H9 (cell line): ENCODE measurements at regions not wholly inside any gene's neighbourhood (a gene's known extent, or its start where the extent isn't known, plus 50 kb on each side); places are given as distances from the start of the nearest gene placed in this dataset.
"Not testable (repeated sequence)": the region's sequence is repeated elsewhere in the genome, so short reads cannot be mapped to it uniquely, and the experiment has no call there.

Source experiments
- DNase-seq: peaks from one replicate; pipeline ENCODE4 v3.0.0-alpha.2; 2017
- H2AFZ ChIP-seq: one replicate; pipeline ENCODE4 v1.6.1; 2013; ENCODE audit warnings: mild to moderate bottlenecking, low read length, control low read depth, moderate library complexity
- H2AK5ac ChIP-seq: 2 replicates; pipeline ENCODE4 v1.6.1; 2013; ENCODE audit warnings: low read length, control low read depth, mixed read lengths; ENCODE audit not compliant: insufficient read length
- H2BK120ac ChIP-seq: one replicate; pipeline ENCODE4 v1.6.1; 2013; ENCODE audit warnings: low read depth, mild to moderate bottlenecking, low read length, control low read depth, inconsistent platforms; ENCODE audit not compliant: poor library complexity, severe bottlenecking
- H2BK12ac ChIP-seq: 2 replicates; pipeline ENCODE4 v1.6.1; 2013; ENCODE audit warnings: low read length, control low read depth, mixed read lengths, low read depth; ENCODE audit not compliant: insufficient read length
- H2BK15ac ChIP-seq: 2 replicates; pipeline ENCODE4 v1.6.1; 2013; ENCODE audit warnings: low read depth, low read length, control low read depth
- H2BK20ac ChIP-seq: one replicate; pipeline ENCODE4 v1.6.1; 2013; ENCODE audit warnings: low read depth, mild to moderate bottlenecking, low read length, control low read depth, inconsistent platforms; ENCODE audit not compliant: poor library complexity, severe bottlenecking
- H2BK5ac ChIP-seq: 2 replicates; pipeline ENCODE4 v1.6.1; 2013; ENCODE audit warnings: low read length, control low read depth, mixed read lengths; ENCODE audit not compliant: insufficient read length
- H3K14ac ChIP-seq: 2 replicates; pipeline ENCODE4 v1.6.1; 2013; ENCODE audit warnings: low read length, control low read depth; ENCODE audit not compliant: insufficient read depth
- H3K18ac ChIP-seq: 2 replicates; pipeline ENCODE4 v1.6.1; 2013; ENCODE audit warnings: low read depth, mild to moderate bottlenecking, mixed read lengths, low read length, control low read depth; ENCODE audit not compliant: insufficient read length
- H3K23ac ChIP-seq: 2 replicates; pipeline ENCODE4 v1.6.1; 2013; ENCODE audit warnings: low read length, control low read depth, mixed read lengths, low read depth; ENCODE audit not compliant: insufficient read length
- H3K23me2 ChIP-seq: 2 replicates; pipeline ENCODE4 v1.6.1; 2013; ENCODE audit warnings: low read depth, mild to moderate bottlenecking, mixed read lengths, low read length, control low read depth; ENCODE audit not compliant: insufficient read length, poor library complexity, severe bottlenecking
- H3K27ac ChIP-seq: 2 replicates; pipeline ENCODE4 v1.5.1; 2013; ENCODE audit warnings: low read length, control low read depth, mixed read lengths, low read depth; ENCODE audit not compliant: insufficient read length
- H3K27me3 ChIP-seq: 2 replicates; pipeline ENCODE4 v1.6.1; 2013; ENCODE audit warnings: low read length, control low read depth, inconsistent platforms; ENCODE audit not compliant: insufficient read depth
- H3K4ac ChIP-seq: 2 replicates; pipeline ENCODE4 v1.6.1; 2013; ENCODE audit warnings: low read depth, mild to moderate bottlenecking, control low read depth, inconsistent platforms, low read length, moderate library complexity
- H3K4me1 ChIP-seq: 2 replicates; pipeline ENCODE4 v1.6.1; 2013; ENCODE audit warnings: low read length, control low read depth, inconsistent platforms; ENCODE audit not compliant: insufficient read depth
- H3K4me2 ChIP-seq: 2 replicates; pipeline ENCODE4 v1.6.1; 2013; ENCODE audit warnings: low read length, control low read depth, mixed read lengths; ENCODE audit not compliant: insufficient read length, insufficient read depth
- H3K56ac ChIP-seq: 2 replicates; pipeline ENCODE4 v1.6.1; 2013; ENCODE audit warnings: low read depth, mild to moderate bottlenecking, mixed read lengths, low read length, control low read depth; ENCODE audit not compliant: insufficient read length
- H3K79me1 ChIP-seq: 2 replicates; pipeline ENCODE4 v1.6.1; 2013; ENCODE audit warnings: low read depth, mild to moderate bottlenecking, moderate library complexity, low read length, control low read depth, inconsistent platforms; ENCODE audit not compliant: insufficient read depth, poor library complexity, severe bottlenecking
- H3K79me2 ChIP-seq: 2 replicates; pipeline ENCODE4 v1.6.1; 2013; ENCODE audit warnings: low read length, control low read depth, inconsistent platforms; ENCODE audit not compliant: insufficient read depth
- H3K9ac ChIP-seq: 2 replicates; pipeline ENCODE4 v1.6.1; 2013; ENCODE audit warnings: low read length, control low read depth, mixed read lengths; ENCODE audit not compliant: insufficient read length; ENCODE audit errors: extremely low read depth
- H3K9me3 ChIP-seq: one replicate; pipeline ENCODE4 v1.6.1; 2013; ENCODE audit warnings: low read depth, low read length, inconsistent platforms; ENCODE audit not compliant: control insufficient read depth
- H3T11ph ChIP-seq: one replicate; pipeline ENCODE4 v1.6.1; 2013; ENCODE audit warnings: mild to moderate bottlenecking, low read length, control low read depth, inconsistent platforms
- H4K20me1 ChIP-seq: one replicate; pipeline ENCODE4 v1.6.1; 2013; ENCODE audit not compliant: control insufficient read depth, insufficient read length, insufficient read depth
- H4K5ac ChIP-seq: 2 replicates; pipeline ENCODE4 v1.6.1; 2013; ENCODE audit warnings: low read depth, mild to moderate bottlenecking, mixed read lengths, low read length, control low read depth; ENCODE audit not compliant: insufficient read length
- H4K8ac ChIP-seq: replicated peaks from 2 replicates; pipeline ENCODE4 v1.6.1; 2013; ENCODE audit warnings: low read length, control low read depth, mixed read lengths, low read depth; ENCODE audit not compliant: insufficient read length
- H4K91ac ChIP-seq: 2 replicates; pipeline ENCODE4 v1.6.1; 2013; ENCODE audit warnings: low read depth, mild to moderate bottlenecking, moderate library complexity, mixed read lengths, low read length, control low read depth; ENCODE audit not compliant: insufficient read length
- H3K27ac Mint-ChIP-seq, 3 experiments: 2 replicates in 2 of 3; 3 replicates in 1 of 3; pipeline ENCODE4 v1.8.0; 2020 to 2021; ENCODE audit warnings: mixed read lengths in 3 of 3, mild to moderate bottlenecking in 1 of 3, moderate library complexity in 1 of 3
- H3K27me3 Mint-ChIP-seq: 2 replicates; pipeline ENCODE4 v1.8.0; 2021; ENCODE audit warnings: low read depth, mild to moderate bottlenecking, moderate library complexity, mixed read lengths
- H3K36me3 Mint-ChIP-seq, 3 experiments: 2 replicates in 2 of 3; 3 replicates in 1 of 3; pipeline ENCODE4 v1.8.0; 2020 to 2021; ENCODE audit warnings: low read depth in 3 of 3, mixed read lengths in 3 of 3; ENCODE audit not compliant: insufficient read depth in 1 of 3
- H3K4me1 Mint-ChIP-seq, 2 experiments: 2 replicates each; pipeline ENCODE4 v1.8.0; 2020; ENCODE audit warnings: mixed read lengths in 2 of 2
- H3K4me3 Mint-ChIP-seq, 2 experiments: 2 replicates in 1 of 2; 3 replicates in 1 of 2; pipeline ENCODE4 v1.8.0; 2020 to 2021; ENCODE audit warnings: mild to moderate bottlenecking in 2 of 2, mixed read lengths in 2 of 2, moderate library complexity in 1 of 2
- H3K9me3 Mint-ChIP-seq, 2 experiments: 2 replicates in 1 of 2; 3 replicates in 1 of 2; pipeline ENCODE4 v1.8.0; 2020; ENCODE audit warnings: mild to moderate bottlenecking in 2 of 2, mixed read lengths in 2 of 2, moderate library complexity in 1 of 2
- WGBS: extraction: QIAGEN DNeasy Blood & Tissue Kit; methylation state at CpG from one replicate; pipeline ENCODE4 v1.1.7; 2013; ENCODE audit warnings: missing lambda C conversion rate, low lambda C conversion rate, mixed read lengths; ENCODE audit not compliant: insufficient read length; ENCODE audit errors: extremely low coverage; 5-methylcytosine and 5-hydroxymethylcytosine counted together
- TF ChIP-seq, protein P1 (sequence below): fragments of 200-600 bp; sonication (generic); conservative IDR thresholded peaks from 3 replicates; pipeline ENCODE4 v1.8.0; 2021; ENCODE audit warnings: antibody characterized with exemption, mild to moderate bottlenecking

DNA sequence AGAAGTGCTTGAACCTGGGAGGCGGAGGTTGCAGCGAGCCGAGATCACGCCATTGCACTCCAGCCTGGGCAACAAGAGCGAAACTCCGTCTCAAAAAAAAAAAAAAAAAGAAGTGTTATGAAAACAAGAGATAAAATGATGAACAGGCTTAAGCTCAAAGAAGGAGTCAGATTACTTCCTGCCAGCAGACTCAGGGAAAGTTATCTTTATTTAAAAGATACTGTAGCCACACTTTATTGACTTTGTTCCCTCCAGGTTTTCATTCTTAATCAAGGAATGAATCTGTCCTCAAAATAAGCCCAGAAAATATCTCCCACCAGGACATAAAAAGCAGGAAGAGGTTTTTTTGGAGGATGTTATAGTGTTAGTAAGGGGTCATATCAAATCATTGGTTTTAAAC lies 176.5 kb upstream of the KCNMB2 start:
- H2AFZ ChIP-seq = no peak overlapping the region
- no peak overlapping the region for H2BK5ac ChIP-seq
- no peaks in the 10 kb centered on the region for H3K79me1 ChIP-seq
- WGBS = no CpG with 5 or more reads among the region's 6 CpGs
- no peak overlapping the region for H2AK5ac ChIP-seq
- TF ChIP-seq, protein P1, sequence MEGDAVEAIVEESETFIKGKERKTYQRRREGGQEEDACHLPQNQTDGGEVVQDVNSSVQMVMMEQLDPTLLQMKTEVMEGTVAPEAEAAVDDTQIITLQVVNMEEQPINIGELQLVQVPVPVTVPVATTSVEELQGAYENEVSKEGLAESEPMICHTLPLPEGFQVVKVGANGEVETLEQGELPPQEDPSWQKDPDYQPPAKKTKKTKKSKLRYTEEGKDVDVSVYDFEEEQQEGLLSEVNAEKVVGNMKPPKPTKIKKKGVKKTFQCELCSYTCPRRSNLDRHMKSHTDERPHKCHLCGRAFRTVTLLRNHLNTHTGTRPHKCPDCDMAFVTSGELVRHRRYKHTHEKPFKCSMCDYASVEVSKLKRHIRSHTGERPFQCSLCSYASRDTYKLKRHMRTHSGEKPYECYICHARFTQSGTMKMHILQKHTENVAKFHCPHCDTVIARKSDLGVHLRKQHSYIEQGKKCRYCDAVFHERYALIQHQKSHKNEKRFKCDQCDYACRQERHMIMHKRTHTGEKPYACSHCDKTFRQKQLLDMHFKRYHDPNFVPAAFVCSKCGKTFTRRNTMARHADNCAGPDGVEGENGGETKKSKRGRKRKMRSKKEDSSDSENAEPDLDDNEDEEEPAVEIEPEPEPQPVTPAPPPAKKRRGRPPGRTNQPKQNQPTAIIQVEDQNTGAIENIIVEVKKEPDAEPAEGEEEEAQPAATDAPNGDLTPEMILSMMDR = no peak
- no peak overlapping the region for H4K5ac ChIP-seq
- no peak overlapping the region for H3T11ph ChIP-seq
- no peak overlapping the region for H3K9ac ChIP-seq
- no peak overlapping the region for H4K8ac ChIP-seq
- H3K14ac ChIP-seq = no peak overlapping the region
- H3K4me2 ChIP-seq = no peak overlapping the region
- Mint-ChIP-seq H3K36me3 (peaks cover 0 to 19% (median 3%) of the 10 kb centered on the region in 3 experiments; a peak in 5 of 7 replicates), H3K4me3 (no peak overlapping the region), H3K27ac (no peak overlapping the region), H3K27me3 (no peaks in the 10 kb centered on the region), H3K9me3 (peaks cover 12 to 18% of the 10 kb centered on the region in 2 experiments; a peak in 4 of 5 replicates), H3K4me1 (no peaks in the 10 kb centered on the region)
- no peak overlapping the region for H3K23ac ChIP-seq
- no peak overlapping the region for H3K4ac ChIP-seq
- H3K27ac ChIP-seq = no peak overlapping the region
- no peaks in the 10 kb centered on the region for H3K23me2 ChIP-seq
- no peaks in the 10 kb centered on the region for H3K79me2 ChIP-seq
- no peak overlapping the region for H2BK20ac ChIP-seq
- H3K18ac ChIP-seq = no peak overlapping the region
- no peaks in the 10 kb centered on the region for H4K20me1 ChIP-seq
- H3K56ac ChIP-seq = no peak overlapping the region
- no peaks in the 10 kb centered on the region for H3K27me3 ChIP-seq
- H3K4me1 ChIP-seq = no peaks in the 10 kb centered on the region
- no peaks in the 10 kb centered on the region for H3K9me3 ChIP-seq
- H4K91ac ChIP-seq = no peak overlapping the region
- H2BK12ac ChIP-seq = no peak overlapping the region
- no peak overlapping the region for H2BK15ac ChIP-seq
- no peak overlapping the region for H2BK120ac ChIP-seq
- no peak for DNase-seq

DNA sequence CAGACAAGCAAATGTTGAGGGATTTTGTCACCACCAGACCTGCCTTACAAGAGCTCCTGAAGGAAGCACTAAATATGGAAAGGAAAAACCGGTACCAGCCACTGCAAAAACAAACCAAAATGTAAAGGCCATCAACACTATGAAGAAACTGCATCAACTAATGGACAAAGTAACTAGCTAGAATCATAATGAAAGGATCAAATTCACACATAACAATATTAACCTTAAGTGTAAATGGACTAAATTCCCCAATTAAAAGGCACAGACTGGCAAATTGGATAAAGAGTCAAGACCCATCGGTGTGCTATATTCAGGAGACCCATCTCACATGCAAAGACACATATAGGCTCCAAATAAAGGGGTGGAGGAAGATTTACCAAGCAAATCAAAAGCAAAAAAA lies 173.2 kb upstream of the KCNMB2 start:
- H3K14ac ChIP-seq, H3K18ac ChIP-seq, H3T11ph ChIP-seq, H4K5ac ChIP-seq, H3K23ac ChIP-seq, H3K27me3 ChIP-seq, H2BK5ac ChIP-seq, H4K91ac ChIP-seq, H2BK20ac ChIP-seq, H3K56ac ChIP-seq, H3K9ac ChIP-seq, H3K79me2 ChIP-seq, H3K4ac ChIP-seq, H2BK12ac ChIP-seq, H4K8ac ChIP-seq, H3K4me3 Mint-ChIP-seq, H3K4me1 Mint-ChIP-seq, H3K4me2 ChIP-seq, H3K23me2 ChIP-seq, H3K79me1 ChIP-seq, H3K27ac ChIP-seq, H3K4me1 ChIP-seq, H4K20me1 ChIP-seq, H2AK5ac ChIP-seq, DNase-seq, H2AFZ ChIP-seq, H3K27me3 Mint-ChIP-seq, H2BK15ac ChIP-seq, H3K27ac Mint-ChIP-seq, H3K9me3 ChIP-seq, H2BK120ac ChIP-seq: not testable (repeated sequence)
- Mint-ChIP-seq H3K36me3 (peaks cover 0 to 19% (median 5%) of the 10 kb centered on the region in 3 experiments; a peak in 5 of 7 replicates), H3K9me3 (peaks cover 12 to 23% of the 10 kb centered on the region in 2 experiments; a peak in 4 of 5 replicates)
- WGBS = no CpG with 5 or more reads among the region's 2 CpGs
